ENCODE measurements at regions not wholly inside any gene's neighbourhood (a gene's known extent, or its start where the extent isn't known, plus 50 kb on each side); places are given as distances from the start of the nearest gene placed in this dataset.
"Not testable (repeated sequence)": the region's sequence is repeated elsewhere in the genome, so short reads cannot be mapped to it uniquely, and the experiment has no call there.

DNA sequence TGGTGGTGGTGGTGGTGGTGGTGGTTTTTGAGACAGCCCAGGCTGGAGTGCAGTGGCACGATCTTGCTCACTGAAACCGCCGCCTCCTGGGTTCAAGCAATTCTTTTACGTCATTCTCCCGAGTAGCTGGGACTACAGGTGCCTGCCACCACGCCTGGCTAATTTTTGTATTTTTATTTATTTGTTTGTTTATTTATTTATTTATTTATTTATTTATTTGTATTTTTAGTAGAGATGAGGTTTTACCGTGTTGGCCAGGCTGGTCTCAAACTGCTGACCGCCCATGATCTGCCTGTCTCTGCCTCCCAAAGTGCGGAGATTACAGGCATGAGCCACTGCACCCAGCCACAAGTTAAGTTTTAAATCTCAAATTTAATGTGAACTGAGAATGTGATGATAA, 126.5 kb downstream of the PCDH18 start:
- DNase-seq (ENCODE audit: low read depth), result not testable (repeated sequence)

DNA sequence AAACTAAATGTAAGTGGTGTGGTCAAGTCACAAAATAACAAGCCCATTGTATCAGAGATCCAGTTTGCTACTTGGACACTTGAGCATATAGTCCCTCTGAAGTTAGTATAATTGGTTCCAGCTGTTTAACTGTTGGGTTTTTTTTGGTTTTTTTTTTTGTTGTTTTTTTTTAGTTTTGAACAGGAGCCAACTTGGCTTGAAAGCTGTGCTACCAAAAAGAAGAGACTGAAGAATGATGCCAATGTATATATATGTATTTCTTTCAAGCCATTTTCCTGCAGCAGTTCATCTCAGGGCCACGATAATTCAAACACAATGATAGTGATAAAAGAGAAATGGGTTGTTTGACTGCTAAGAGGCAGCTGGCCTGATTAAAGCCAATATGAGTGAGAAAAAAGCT, 138.3 kb downstream of the PCDH18 start:
- DNase-seq (ENCODE audit: low read depth), result peak; percentile 31

DNA sequence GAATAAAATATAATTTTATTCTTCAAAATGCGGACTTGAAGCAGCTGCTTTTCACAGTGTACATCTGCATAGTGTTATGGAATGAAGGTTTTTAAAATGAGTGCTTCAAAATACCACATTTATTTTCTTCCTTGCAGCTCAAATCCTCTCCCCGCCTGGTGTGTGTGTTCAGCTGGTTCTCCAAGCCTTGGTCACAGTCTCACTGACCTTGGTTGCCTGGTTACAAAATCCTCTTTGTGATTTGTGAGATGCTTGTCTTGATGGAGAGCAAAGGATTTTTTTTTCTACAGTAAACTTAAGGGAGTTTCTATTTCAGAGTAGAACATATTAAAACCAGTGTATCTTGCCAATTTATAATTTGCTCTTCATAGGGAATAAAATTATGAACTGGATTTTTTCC, 139.2 kb downstream of the PCDH18 start:
- peak; percentile 85 for DNase-seq (ENCODE audit: low read depth)

DNA sequence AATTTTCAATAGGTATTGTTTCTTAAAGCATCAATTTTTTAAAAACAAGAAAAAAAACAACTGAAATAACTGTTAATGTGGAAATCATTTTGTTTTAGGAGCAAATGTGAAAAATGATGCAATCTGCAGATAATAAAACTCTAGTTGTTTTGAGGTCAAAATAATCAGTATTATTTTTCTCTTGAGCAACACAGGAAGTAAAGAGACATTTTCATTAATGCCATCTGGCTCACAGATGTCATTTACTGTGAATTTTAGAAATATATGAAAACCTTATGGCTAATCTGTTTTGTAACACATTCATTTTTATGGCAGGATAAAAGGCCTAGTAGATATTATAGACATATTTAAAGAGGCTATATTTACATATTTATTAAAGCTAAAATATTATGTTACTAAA, 141.6 kb downstream of the PCDH18 start:
- DNase-seq (ENCODE audit: low read depth), result peak; percentile 43

DNA sequence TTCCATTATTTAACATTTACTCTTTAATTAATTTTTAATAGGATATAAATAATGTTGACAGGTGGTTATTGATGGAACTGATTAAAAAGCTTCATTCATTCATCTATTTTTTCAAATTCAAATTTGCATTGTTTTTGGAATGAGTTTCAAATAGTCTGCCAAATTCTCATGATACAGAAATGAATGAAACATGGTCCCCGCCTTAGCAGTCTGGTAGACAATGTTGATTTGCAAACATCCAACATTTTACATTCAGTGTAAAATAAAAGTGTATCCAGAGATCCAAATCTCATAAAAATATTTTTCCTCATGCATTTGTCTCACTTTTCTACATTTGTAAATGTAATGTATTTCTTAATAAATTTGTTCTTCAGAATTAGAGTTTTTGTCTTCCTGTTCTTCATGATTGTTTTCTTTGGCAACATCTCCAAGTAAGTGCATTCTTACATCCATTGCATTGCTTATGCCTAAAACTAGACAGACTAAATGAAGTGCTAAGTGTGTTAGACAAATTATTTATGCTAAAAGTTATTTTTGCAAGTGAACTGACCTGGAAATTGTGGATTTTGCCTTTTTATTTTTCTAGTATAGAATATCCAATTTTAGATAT, 142.3 kb downstream of the PCDH18 start:
- DNase-seq (ENCODE audit: low read depth), result peak; percentile 32

DNA sequence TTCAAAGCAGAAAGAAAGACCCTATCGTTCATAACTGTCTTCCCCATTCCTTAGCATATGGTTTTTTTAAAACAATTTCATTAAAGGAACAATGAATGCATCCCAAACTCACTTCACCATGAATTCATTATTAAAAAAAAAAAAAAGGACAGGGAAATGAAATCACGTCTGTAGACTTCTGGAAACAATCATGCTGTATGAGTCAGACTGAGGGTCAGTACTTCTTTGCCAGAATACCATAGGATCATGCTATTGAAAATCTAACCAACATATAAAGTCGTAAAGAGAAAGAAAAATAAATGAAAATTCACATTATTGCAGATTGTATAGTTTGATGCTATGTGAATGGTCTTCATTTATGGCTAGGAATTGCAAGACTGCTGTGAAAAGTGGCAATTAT, 144.4 kb downstream of the PCDH18 start:
- peak; percentile 37 for DNase-seq (ENCODE audit: low read depth)

DNA sequence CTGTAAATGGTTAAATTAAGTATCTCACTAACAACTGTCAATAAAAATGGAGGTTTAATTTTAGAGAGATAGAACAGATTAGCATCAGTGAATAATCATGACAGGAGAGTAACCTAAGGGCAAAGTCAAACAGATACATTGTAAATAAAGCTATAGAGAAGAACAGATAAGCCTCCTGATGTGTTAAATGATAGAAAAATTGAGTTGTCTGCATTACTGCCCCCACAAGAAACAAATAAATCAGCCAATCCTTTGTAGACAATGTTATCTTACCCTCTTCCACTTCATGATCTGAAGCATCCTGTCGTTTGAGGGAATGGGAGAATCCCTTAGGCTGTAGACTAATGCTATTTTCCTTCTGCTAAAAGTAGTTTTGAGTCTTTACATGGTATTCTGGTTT, 147.8 kb downstream of the PCDH18 start:
- DNase-seq (ENCODE audit: low read depth), result no peak

DNA sequence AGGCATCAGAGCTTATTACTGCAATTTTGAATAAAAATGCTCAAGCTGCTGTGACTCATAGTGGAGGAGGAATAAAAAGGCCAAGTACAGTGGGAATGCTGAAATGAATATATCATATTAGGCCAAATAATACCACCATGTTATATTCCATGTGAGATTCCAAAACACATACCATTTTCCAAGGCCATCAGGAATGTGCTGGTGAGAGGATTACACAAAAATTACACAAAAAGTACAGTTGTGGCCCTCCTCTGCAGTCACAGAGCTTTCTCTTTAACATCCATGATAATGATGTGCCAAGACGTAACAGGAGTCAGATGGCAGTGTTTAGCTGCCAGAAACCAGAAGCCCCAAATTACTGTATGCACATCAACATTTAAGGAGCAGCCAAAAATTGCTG, 153.5 kb downstream of the PCDH18 start:
- DNase-seq (ENCODE audit: low read depth), result no peak

DNA sequence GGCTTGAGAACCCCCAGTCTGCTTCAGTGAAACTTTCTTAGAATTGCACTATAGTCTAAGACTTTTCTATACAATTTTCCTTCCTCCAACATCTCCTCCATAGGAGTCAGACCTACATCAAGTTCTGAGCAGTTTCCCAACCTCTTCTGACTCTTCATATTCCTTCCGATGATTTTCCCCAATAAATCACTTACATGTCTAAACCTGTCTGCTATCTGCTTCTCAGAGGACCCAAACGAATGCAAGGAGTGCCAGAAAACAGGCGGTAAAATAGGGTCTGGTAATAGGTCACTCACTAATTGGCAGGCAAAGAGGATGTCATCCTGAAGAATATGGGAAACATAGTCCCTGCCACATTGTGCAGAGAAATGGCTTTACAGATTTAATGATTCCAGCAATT, 153.9 kb downstream of the PCDH18 start:
- no peak for DNase-seq (ENCODE audit: low read depth)

DNA sequence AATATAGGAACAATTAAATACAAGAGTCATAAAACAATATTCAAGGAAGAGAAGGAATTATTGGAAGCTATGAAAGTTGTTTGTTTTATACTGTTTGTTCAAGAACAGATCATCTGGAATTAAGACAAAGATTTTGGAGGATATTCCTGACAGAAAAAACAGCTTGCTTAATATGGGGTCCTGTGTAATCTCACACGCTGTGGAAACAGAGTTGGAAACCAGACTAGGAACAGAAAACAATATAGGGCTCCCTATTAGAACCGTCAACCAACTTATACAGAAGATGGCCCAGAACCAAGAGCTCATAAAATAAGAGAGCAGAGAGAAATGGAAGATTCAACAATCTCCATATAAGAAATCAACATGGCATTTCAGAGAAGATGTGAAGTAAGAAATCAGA, 156.0 kb downstream of the PCDH18 start:
- no peak for DNase-seq (ENCODE audit: low read depth)

DNA sequence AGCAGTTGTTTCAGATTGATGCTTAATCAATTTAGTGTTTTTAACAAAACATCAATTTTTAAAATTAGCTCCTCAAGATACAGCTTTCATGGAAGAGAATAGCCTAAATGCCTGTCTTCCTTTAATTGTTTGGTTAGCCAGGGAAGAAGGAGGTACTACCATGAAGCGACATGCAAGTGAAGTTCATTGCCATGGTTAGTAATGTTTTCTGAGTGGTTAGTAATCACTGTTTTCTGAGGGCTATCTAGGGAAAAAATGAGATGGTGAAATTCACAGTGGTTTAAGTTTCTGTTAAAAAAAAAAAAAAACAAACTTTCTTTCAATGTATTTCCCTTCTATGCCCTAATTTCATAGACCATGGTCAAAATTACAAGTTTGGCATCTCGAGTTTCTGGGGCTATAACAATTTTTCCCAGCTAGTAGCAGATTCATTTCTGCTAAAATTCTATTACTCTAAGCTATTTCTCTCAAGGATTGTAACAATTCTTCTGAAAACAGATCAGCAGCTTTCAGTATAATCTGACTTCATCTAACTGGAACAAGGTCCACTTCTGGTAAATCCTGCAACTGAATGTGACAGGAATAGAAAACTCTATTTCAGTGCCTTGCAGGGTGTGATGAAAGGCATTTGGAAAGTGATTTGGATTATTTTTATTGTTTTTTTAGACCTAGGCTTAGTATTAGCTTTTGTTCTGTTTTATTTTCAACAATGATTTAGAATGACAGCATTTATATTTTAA, 157.0 kb downstream of the PCDH18 start:
- no peak for DNase-seq (ENCODE audit: low read depth)

DNA sequence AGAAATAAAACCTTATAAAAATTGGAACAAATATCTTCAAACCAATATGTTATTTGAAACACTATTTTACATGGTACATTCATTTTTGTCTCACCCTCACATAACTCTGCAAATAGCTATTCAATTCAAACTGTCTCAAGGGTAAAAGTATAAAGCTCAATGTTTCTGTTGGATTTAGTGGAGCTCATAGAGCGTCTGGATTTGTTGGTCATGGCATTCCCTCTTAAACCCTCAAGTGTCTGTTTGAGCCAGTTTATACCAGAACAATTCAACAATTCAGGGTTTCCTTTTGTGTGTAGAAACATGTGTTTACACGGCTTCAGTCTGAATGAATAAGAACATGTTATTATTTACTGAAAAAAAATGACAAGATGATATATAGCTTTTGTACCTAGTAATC, 161.6 kb downstream of the PCDH18 start:
- DNase-seq (ENCODE audit: low read depth), result no peak

DNA sequence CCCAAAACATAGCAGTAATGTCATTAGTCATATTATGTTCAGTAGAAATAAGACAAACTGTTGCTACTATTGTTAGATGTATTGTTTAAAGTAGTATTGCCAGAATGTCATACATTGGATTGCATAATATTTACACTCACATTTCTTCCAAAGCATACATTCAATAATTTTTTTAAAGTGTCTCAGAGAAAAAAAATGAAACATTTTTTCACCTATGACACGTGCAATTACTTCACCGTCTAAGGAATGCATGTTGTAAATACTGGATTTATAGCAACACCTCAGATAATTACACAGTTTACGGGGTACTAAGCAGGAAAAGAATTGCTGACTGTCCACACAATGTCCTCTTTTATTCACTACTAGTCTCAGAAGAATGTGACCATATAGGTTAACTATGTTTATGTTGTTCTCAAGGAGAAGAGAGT, 162.1 kb downstream of the PCDH18 start:
- no peak for DNase-seq (ENCODE audit: low read depth)

DNA sequence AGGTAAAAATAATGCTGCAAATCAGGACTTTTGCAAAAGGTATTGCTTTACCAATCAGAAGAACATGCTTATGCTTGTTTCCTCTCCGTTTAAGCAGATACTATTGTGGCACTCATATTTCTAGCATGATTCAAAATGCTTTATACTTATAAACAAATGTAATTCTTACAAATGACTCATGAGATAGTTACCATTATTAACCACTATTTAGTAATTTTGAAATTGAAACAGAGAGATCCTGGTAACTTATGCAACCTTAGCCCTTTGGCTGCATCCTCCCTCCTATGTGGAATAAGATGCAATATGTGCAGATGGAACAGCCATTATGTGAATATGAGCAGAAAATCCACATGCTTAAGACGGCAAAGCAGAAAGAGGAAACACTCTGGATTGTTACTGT, 164.7 kb downstream of the PCDH18 start:
- DNase-seq (ENCODE audit: low read depth), result peak; percentile 39

DNA sequence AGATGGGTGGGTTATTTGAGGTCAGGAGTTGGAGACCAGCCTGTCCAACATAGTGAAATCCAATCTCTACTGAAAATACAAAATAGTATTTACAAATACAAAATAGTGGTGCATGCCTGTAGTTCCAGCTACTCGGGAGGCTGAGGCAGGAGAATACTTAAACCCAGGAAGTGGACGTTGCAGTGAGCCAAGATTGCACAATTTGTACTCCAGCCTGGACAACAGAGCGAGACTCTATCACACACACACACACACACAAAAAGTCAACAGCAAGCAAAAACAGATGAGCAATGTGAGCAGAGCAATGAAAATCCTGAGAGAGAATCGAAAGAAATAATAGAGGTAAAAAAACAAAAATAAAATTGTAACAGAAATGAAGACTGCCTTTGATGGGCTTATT, 168.8 kb downstream of the PCDH18 start:
- no peak for DNase-seq (ENCODE audit: low read depth)

DNA sequence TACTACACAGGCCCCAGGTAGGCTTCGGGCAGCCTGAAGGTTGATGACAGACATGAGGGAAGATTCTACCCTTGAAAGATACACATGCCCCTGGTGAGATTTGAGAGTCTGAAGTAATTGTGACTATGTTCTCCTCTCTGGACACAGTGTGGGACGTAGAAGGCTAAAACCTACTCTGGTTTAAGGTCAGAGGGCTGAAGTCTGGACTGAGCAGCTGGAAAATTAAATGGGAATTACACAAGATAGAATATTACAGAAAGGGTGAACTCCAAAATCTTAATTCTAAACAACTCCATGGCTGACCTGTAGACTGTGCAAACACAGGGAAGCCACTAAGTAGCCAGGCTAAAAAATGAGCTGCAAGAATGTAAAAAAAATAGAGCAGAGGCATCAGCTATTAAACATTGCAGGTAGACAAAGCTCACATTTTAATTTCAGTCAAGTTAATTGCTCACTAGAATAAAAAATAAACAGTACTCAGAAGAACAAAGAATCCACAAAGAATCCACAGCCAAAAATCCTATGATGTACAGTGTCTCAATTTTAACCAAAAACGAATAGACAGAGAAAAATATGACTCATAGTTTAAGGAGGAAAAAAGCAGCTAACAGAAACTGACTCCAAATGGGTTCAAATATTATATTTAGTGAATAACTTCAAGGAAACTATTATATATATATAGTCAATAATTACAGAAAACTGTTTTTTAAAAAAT, 170.4 kb downstream of the PCDH18 start:
- no peak for DNase-seq (ENCODE audit: low read depth)

DNA sequence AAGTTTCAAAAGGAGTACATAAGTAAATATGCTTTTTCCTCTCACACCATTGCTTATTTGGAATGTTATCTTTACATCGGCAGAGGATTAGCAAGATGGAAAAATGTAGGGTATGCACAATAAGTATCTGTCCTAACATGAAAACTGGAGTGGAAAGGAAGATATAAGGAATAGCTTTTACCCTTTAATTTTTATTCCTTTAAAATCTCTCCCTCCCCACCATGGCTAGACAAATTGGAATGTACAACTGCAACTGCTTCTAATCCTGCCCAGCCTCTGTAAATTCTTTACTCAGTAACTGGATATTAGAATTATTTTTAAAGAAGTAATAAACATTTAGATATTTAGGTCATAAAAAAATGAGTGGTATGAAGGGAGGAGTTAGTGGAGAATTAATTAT, 171.5 kb downstream of the PCDH18 start:
- DNase-seq (ENCODE audit: low read depth), result no peak

DNA sequence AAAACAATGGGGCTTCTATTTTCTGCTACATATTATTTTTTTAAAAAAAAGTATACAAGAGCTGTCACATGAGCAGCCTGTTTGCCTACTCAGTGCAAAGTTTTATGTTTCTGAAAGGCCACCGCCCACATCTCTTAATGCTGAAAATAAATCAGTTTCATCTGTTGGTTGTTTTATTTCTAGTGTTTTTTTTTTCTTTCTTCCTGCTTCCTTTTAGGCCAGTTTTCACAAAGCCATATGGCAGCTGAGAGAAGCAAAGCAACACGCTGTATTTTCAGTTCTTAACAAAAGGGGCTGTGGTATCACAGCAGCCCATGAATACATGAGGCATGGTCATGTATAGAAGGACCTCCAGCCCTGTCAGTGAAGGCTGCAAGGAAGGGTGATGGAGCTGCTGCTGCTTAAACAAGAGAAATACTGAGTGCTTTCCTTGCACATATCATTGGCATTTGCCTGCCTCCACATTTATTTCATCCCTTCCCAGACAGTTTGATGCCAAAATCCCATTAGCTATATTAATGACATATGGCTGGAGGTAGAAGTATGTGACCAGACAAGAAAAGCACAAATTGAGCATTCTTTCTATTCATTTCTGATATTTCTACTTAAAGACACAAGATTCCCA, 172.5 kb downstream of the PCDH18 start:
- no peak for DNase-seq (ENCODE audit: low read depth)

DNA sequence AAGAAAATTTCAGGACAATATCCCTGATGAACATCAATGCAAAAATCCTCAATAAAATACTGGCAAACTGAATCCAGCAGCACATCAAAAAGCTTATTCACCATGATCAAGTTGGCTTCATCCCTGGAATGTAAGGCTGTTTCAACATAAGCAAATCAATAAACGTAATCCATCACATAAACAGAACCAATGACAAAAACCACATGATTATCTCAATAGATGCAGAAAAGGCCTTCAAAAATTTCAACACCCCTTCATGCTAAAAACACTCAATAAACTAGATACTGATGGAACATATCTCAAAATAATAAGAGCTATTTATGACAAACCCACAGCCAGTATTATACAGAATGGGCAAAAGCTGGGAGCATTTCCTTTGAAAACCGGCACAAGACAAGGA, 177.7 kb downstream of the PCDH18 start:
- DNase-seq (ENCODE audit: low read depth), result not testable (repeated sequence)

DNA sequence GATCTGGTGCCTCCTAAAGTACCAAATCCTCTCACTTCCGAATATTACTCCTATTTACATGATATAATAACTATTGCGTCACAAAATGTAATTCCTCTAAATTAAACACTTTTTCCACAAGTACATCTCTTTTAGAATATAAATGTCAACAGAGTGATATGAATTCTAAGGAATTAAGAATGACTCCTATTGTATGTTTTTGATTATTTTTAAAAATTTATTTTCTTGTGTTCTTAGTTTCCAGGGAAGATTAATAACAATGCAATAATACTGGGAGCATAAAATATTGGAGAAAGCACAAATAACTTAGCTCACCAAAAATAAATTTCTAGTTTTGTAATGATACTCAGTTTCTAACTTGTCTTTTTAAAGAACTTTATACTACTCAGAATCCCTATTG, 184.9 kb downstream of the PCDH18 start:
- no peak for DNase-seq (ENCODE audit: low read depth)

DNA sequence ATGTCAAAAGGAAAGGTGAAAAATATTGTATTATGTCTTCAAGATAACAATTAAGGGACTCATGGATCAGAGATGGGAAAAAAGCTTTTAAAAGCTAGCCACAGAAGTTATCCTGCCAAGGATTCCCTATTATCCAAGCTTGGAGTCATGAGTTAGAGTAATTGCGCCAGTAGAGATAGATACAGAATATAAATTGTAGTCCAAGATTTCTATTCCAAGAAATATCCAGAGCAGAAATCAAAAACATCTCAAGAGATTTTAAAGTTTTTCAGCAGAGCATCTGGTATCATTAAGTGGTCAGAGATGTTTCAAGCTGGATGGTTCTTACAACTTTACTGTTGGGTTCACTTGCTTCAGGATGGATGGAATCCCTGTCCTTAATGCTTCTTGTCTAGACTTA, 186.7 kb downstream of the PCDH18 start:
- DNase-seq (ENCODE audit: low read depth), result no peak

DNA sequence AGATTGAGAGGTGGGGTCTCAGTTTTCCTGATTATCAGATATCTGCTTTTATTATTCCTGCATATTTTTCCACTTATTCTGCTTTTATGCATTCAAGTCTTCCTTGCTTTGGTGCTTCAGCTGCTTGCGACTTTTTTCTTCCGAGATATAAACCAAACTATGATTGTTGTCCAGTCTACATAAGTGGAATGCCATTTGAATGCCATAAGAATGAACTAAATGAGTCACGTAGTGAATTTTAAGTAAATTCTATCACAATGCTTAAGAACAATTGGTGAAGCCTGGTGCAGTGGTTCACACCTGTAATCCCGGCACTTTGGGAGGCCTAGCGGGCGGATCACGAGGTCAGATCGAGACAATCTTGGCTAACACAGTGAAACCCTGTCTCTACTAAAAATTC, 189.1 kb downstream of the PCDH18 start:
- no peak for DNase-seq (ENCODE audit: low read depth)

DNA sequence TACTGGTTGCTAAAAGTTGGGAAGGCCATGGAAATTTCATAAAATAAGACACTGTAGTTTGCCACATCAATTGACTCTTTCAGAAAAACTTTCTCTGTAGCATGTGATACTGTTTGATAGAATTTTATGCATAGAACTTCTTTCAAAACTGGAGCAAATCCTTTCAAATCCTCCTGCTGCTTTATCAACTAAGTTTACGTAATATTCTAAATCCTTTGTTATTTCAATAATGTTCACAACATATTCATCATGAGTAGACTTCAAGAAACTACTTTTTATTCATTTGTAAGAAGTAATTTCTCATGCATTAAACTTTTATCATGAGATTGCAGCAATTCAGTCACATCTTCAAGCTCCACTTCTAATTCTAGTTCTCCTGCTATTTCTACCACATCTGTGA, 199.3 kb downstream of the PCDH18 start:
- DNase-seq (ENCODE audit: low read depth), result no peak
